Kidney (tissue), 13 donors: ENCODE measurements at regions not wholly inside any gene's neighbourhood (a gene's known extent, or its start where the extent isn't known, plus 50 kb on each side); places are given as distances from the start of the nearest gene placed in this dataset.
A peak's percentile ranks its signal among the peaks of the same experiment; 100 is the strongest.

Experiments
- DNase-seq, 5 donors: peaks; one replicate each; pipeline ENCODE4 v3.0.0-alpha.2; 2013 to 2020
- FAIRE-seq: peaks from 2 replicates; lab custom pipeline; 2012; peaks lifted over from hg19 to GRCh38; lab: Jason Lieb, UNC
- H3K27ac ChIP-seq, 2 donors: one replicate each; pipeline ENCODE4 v1.7.0; 2013; ENCODE audit warnings: low read depth in 2 of 2, low read length in 2 of 2, inconsistent platforms in 1 of 2
- H3K27me3 ChIP-seq: one replicate; pipeline ENCODE4 v1.7.1; 2013; ENCODE audit warnings: low read length, inconsistent platforms; ENCODE audit not compliant: control insufficient read depth, insufficient read depth
- H3K36me3 ChIP-seq, 3 donors: one replicate each; pipeline versions ENCODE4 v1.7.0 to v1.7.1; 2013; ENCODE audit warnings: low read length in 3 of 3, control low read depth in 1 of 3, inconsistent platforms in 1 of 3; ENCODE audit not compliant: insufficient read depth in 3 of 3, control insufficient read depth in 2 of 3
- H3K4me1 ChIP-seq, 3 donors: one replicate each; pipeline versions ENCODE4 v1.7.0 to v1.7.1; 2013; ENCODE audit warnings: low read length in 3 of 3, inconsistent platforms in 1 of 3, low read depth in 1 of 3; ENCODE audit not compliant: control insufficient read depth in 2 of 3, insufficient read depth in 2 of 3
- H3K4me3 ChIP-seq, 3 donors: one replicate each; pipeline versions ENCODE4 v1.7.0 to v1.8.1; 2013; ENCODE audit warnings: low read length in 3 of 3, control low read depth in 1 of 3, inconsistent platforms in 1 of 3
- H3K9ac ChIP-seq, 3 donors: one replicate each; pipeline versions ENCODE4 v1.7.0 to v1.7.1; 2013; ENCODE audit warnings: low read length in 3 of 3, control low read depth in 1 of 3, inconsistent platforms in 1 of 3
- H3K9me3 ChIP-seq, 3 donors: one replicate each; pipeline versions ENCODE4 v1.7.0 to v1.7.1; 2013; ENCODE audit warnings: low read length in 3 of 3, control low read depth in 1 of 3, inconsistent platforms in 1 of 3; ENCODE audit not compliant: control insufficient read depth in 2 of 3, insufficient read depth in 1 of 3
- CTCF ChIP-seq: IDR thresholded peaks from 3 replicates; pipeline ENCODE4 v1.5.1; 2012; ENCODE audit warnings: mild to moderate bottlenecking, moderate library complexity, borderline replicate concordance; ENCODE audit not compliant: insufficient read depth; ENCODE audit errors: extremely low read depth
- intact Hi-C: fragments of 100-400 bp; cut with DNase I; formaldehyde crosslinking; loops from one replicate; pipeline ENCODE4 v1.11.1; 2022
- donor health status: control.
- donor health status: control.
- donor health status: control.
- donor health status: control.
- donor health status: control.
- donor health status: DM: yes; HTN: yes; CAD: no.
- donor health status: Normal renal cell carcinoma (clear cell type).

GRCh38 chr3:35946121-35946853 lies 307.0 kb downstream of the ARPP21 start:
- FAIRE-seq (no peak), DNase-seq (peak in 2 of 5 donors; percentile 42 to 54)
- Histone ChIP-seq H3K36me3 (no peaks in the 10 kb centered on the region), H3K9ac (no peak overlapping the region), H3K9me3 (no peaks in the 10 kb centered on the region), H3K27ac (no peak overlapping the region), H3K4me1 (no peaks in the 10 kb centered on the region), H3K4me3 (no peak overlapping the region), H3K27me3 (no peaks in the 10 kb centered on the region)
- intact Hi-C loops: no loop called here
- peak; percentile 10 for TF ChIP-seq CTCF

- Histone ChIP-seq H3K4me3 (no peak overlapping the region), H3K27me3 (no peaks in the 10 kb centered on the region), H3K9ac (no peak overlapping the region), H3K27ac (no peak overlapping the region), H3K36me3 (no peaks in the 10 kb centered on the region), H3K9me3 (no peaks in the 10 kb centered on the region), H3K4me1 (no peaks in the 10 kb centered on the region)
- DNase-seq (peak in 1 of 5 donors; percentile 9), FAIRE-seq (no peak)
- intact Hi-C loops: no loop called here
- no peak for TF ChIP-seq CTCF
These were observed 307.7 kb downstream of the ARPP21 start for GRCh38 chr3:35946854-35947515.

GRCh38 chr3:35950021-35950420 lies 310.7 kb downstream of the ARPP21 start:
- Histone ChIP-seq H3K9me3 (no peaks in the 10 kb centered on the region), H3K27me3 (no peaks in the 10 kb centered on the region), H3K4me1 (no peaks in the 10 kb centered on the region), H3K4me3 (no peak overlapping the region), H3K36me3 (no peaks in the 10 kb centered on the region), H3K27ac (no peak overlapping the region), H3K9ac (no peak overlapping the region)
- no peak for TF ChIP-seq CTCF
- FAIRE-seq (no peak), DNase-seq (no peak)
- intact Hi-C loops: no loop called here
